ENCODE measurements at regions not wholly inside any gene's neighbourhood (a gene's known extent, or its start where the extent isn't known, plus 50 kb on each side); places are given as distances from the start of the nearest gene placed in this dataset.

GRCh38 chr7:119483364-119483763, 789.6 kb upstream of the KCND2 start:
- Histone ChIP-seq H2AFZ (ENCODE audit: low read depth, low read length) (no peak overlapping the region), H3K9me3 (ENCODE audit: low read length) (no peaks in the 10 kb centered on the region), H4K20me1 (ENCODE audit: insufficient read depth) (no peaks in the 10 kb centered on the region), H3F3A (ENCODE audit: insufficient read depth, low read length, poor library complexity, severe bottlenecking) (no peaks in the 10 kb centered on the region), H3K27ac (ENCODE audit: low read length) (no peak overlapping the region), H3K4me3 (ENCODE audit: low read length) (no peak overlapping the region), H3K36me3 (ENCODE audit: insufficient read depth, low read length) (no peaks in the 10 kb centered on the region), H3K79me2 (replicated peaks; ENCODE audit: insufficient read depth, low read length) (no peaks in the 10 kb centered on the region), H3K9me2 (ENCODE audit: insufficient read depth, low read length) (no peaks in the 10 kb centered on the region), H3K9ac (ENCODE audit: low read length) (no peak overlapping the region), H3K4me2 (ENCODE audit: low read length) (no peak overlapping the region), H3K27me3 (ENCODE audit: insufficient read depth, low read depth, low read length) (no peaks in the 10 kb centered on the region)
- TF ChIP-seq MXI1 (conservative IDR thresholded peaks at IDR 0.05; ENCODE audit: poor library complexity, severe bottlenecking) (no peak), TAF1 (IDR thresholded peaks at IDR 0.05; ENCODE audit: low read depth) (no peak), EP300 (conservative IDR thresholded peaks at IDR 0.05; ENCODE audit: poor library complexity, severe bottlenecking) (no peak), EZH2 (IDR thresholded peaks at IDR 0.05; ENCODE audit: borderline replicate concordance, insufficient read depth, low read length, poor library complexity, severe bottlenecking) (no peak), REST (IDR thresholded peaks at IDR 0.05; ENCODE audit: borderline replicate concordance) (no peak)

GRCh38 chr7:119514326-119514725, 758.6 kb upstream of the KCND2 start:
- Histone ChIP-seq H3K9me3 (ENCODE audit: low read length) (no peaks in the 10 kb centered on the region), H3K27me3 (ENCODE audit: insufficient read depth, low read depth, low read length) (no peaks in the 10 kb centered on the region), H3K9ac (ENCODE audit: low read length) (no peak overlapping the region), H3F3A (ENCODE audit: insufficient read depth, low read length, poor library complexity, severe bottlenecking) (no peaks in the 10 kb centered on the region), H3K36me3 (ENCODE audit: insufficient read depth, low read length) (no peaks in the 10 kb centered on the region), H3K4me2 (ENCODE audit: low read length) (no peak overlapping the region), H3K9me2 (ENCODE audit: insufficient read depth, low read length) (no peaks in the 10 kb centered on the region), H2AFZ (ENCODE audit: low read depth, low read length) (no peak overlapping the region), H4K20me1 (ENCODE audit: insufficient read depth) (no peaks in the 10 kb centered on the region), H3K79me2 (replicated peaks; ENCODE audit: insufficient read depth, low read length) (no peaks in the 10 kb centered on the region), H3K27ac (ENCODE audit: low read length) (no peak overlapping the region), H3K4me3 (ENCODE audit: low read length) (no peak overlapping the region)
- TF ChIP-seq RAD21 (conservative IDR thresholded peaks at IDR 0.05) (no peak), POLR2AphosphoS5 (IDR thresholded peaks at IDR 0.05) (no peak)

GRCh38 chr7:119515214-119515613, 757.8 kb upstream of the KCND2 start:
- H3K36me3 ChIP-seq (ENCODE audit: insufficient read depth, low read length): no peaks in the 10 kb centered on the region
- TF ChIP-seq MXI1 (conservative IDR thresholded peaks at IDR 0.05; ENCODE audit: poor library complexity, severe bottlenecking): no peak
- TF ChIP-seq EZH2 (IDR thresholded peaks at IDR 0.05; ENCODE audit: borderline replicate concordance, insufficient read depth, low read length, poor library complexity, severe bottlenecking): no peak
- TF ChIP-seq CTCF (IDR thresholded peaks at IDR 0.05; ENCODE audit: poor library complexity, severe bottlenecking): no peak

More at GRCh38 chr7:119515214-119515613, 757.8 kb upstream of the KCND2 start:
- H4K20me1 ChIP-seq (ENCODE audit: insufficient read depth): no peaks in the 10 kb centered on the region
- no peaks in the 10 kb centered on the region for H3K9me3 ChIP-seq (ENCODE audit: low read length)
- H3K9me2 ChIP-seq (ENCODE audit: insufficient read depth, low read length): no peaks in the 10 kb centered on the region
- H3K4me2 ChIP-seq (ENCODE audit: low read length): no peak overlapping the region
- H3K9ac ChIP-seq (ENCODE audit: low read length): no peak overlapping the region
- no peak overlapping the region for H3K4me3 ChIP-seq (ENCODE audit: low read length)
- no peaks in the 10 kb centered on the region for H3K27me3 ChIP-seq (ENCODE audit: insufficient read depth, low read depth, low read length)
- no peak overlapping the region for H2AFZ ChIP-seq (ENCODE audit: low read depth, low read length)
- no peak overlapping the region for H3K27ac ChIP-seq (ENCODE audit: low read length)
- no peaks in the 10 kb centered on the region for H3F3A ChIP-seq (ENCODE audit: insufficient read depth, low read length, poor library complexity, severe bottlenecking)
- no peaks in the 10 kb centered on the region for H3K79me2 ChIP-seq (replicated peaks; ENCODE audit: insufficient read depth, low read length)

Data from neural cell (in vitro differentiated cells).